ENCODE measurements at regions not wholly inside any gene's neighbourhood (a gene's known extent, or its start where the extent isn't known, plus 50 kb on each side); places are given as distances from the start of the nearest gene placed in this dataset.
A peak's percentile ranks its signal among the peaks of the same experiment; 100 is the strongest.

DNA sequence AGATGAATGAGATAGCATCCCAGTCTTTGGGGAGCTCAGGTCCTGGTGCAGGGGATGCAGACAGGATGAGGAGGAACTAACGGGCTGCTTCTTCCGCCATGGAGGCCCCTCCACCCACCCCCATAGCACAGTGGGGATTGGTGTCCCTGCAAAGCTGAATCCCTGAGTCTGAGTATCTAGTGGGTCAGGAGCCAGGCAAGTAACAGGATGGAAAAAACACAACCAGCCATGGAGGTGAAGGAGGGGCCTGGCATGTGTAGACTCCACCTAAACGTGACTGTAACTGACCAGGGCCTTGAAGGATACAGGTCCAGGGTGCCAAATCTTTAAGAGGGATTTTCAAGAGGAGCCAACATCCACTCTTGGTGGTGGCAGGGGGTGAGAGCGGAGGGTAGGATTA, 327.8 kb upstream of the MSX2 start:
- DNase-seq (ENCODE audit: low read depth in 4 of 4, low spot score in 2 of 4): no peak

DNA sequence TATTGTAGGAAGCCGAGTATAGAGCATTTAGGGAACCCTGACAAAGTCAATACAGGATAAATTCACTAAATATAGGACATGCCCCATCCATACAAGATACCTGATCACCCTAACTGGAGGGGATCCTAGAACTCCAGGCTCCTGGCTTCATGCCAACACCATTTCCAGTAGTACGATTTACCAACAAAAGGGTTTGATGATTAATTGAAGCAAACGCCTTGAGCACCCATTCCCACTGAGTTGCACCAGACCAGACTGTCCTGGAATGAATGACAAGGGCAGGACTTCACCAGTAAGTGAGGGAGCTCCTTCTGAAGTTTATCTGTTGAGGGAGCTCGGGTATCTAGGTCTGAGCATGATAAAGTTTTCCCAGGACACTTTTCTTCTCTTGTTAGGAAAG, 327.2 kb upstream of the MSX2 start:
- DNase-seq (ENCODE audit: low read depth in 4 of 4, low spot score in 2 of 4): no peak

DNA sequence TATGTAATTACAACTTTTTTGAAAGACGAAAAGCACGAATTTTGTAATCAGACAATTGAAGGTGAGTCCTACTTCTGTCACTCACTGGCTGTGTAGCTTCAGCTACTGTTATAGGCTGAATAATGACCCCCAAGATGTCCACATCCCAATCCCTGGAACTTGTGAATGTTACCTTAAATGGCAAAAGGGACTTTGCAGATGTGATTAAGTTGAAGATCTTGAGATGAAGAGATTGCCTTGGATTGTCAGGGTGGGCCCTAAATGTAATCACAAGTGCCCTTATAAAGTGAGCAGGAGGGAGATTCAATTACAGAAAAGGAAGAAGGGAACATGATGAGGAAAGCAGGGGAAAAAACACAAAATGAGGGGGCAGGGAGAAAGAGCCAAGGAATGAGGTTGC, 326.2 kb upstream of the MSX2 start:
- DNase-seq (ENCODE audit: low read depth in 4 of 4, low spot score in 2 of 4): no peak

DNA sequence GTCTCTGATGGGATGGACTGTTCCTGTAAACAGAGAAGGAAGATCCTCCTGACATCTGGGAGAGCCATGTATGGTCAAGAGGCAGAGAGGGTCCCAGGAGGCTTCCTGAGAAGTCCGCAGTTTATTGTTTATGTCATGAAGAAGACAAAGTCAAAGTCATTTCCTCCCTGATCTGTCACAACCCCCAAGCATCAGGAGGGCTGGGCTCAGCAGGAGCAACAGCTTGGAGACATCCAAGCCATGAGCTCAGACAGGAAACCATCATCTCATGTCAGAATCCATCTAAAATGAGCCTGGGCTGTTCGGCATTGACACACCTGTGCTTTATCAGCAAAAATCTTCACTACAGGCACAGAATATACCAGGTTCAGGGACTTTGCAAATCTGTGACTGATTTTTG, 325.0 kb upstream of the MSX2 start:
- DNase-seq (ENCODE audit: low read depth in 4 of 4, low spot score in 2 of 4): no peak

DNA sequence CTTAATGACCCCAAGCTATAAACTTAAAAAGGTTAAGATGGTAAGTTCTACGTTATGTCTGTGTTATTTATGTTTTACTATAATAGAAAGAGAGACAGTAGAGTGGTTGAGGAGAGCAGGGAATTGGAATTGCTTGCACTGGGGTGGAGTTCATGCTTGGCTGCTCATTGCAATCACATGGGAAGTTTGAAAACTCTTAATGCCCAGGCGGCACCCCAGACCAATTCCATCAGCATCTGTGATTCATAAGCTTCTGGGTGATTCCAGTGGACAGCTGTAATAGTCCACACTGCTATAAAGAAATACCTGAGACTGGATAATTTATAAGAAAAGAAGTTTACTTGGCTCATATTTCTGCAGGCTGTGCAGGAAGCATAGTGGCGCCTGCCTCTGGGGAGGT, 323.9 kb upstream of the MSX2 start:
- no peak for DNase-seq (ENCODE audit: low read depth in 4 of 4, low spot score in 2 of 4)

DNA sequence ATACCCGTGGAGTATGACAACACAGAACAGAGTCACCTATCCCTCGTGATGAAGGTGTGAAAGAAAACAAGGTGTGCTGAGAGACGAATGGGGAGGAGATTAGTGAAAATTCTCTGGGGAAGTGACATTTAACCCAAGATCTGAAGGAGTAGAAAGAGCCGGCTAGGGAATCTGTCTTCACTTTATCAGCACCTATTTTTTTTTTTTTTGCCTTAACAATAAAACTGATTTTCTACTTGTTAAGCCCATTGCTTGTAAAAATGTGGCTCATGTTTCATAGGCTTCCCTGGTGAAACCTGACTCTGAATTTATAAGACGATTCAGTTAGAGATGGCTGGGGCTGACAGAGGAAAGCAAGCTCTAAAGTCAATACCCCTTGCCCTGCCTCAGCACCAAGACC, 322.6 kb upstream of the MSX2 start:
- DNase-seq (ENCODE audit: low read depth in 4 of 4, low spot score in 2 of 4): no peak

DNA sequence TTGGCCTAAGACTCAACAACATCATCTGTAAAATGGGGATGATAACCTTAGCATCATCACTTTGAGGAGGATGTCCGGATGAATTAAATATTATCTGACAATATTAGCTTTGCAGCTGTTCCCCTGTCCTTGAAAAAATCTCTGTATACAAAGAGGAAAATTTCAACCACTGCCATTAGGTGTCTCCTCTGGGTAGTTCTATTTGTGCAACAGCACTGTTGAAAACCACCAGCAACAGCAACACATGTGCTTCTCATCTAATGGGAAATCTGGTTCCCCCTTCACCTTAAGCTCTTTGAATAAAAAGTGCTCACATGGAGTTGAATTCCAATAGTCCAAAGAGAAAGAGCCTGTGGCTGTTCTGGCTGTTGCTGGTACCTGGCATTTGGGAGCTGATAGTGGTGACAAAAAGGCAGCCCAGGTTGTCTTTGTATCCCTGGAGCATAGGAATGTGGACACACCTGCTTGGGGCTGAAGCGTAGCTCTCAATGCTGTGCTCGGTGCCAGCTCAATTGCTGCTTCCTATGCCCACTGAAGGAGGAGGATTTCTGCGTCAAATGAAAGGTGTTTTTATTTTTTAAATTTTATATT, 322.1 kb upstream of the MSX2 start:
- no peak for DNase-seq (ENCODE audit: low read depth in 4 of 4, low spot score in 2 of 4)

DNA sequence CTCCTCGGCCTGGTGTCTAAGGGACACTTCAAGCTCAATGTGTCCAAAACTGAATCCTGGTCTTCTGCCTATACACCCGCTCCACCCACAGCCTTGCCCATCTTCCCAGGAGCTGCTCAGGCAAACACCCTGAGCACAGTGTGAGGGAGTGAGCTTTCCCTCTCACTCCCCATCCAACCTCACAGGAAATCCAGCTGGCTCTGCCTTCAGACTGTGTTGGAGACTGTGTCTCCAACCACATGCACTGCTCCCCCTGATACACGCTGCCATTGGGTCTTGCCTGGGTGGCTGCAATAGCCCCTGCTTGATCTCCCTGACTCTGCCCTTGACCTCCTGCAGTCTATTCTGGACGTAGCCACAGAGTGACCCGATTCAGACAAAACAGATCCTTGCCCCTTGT, 319.5 kb upstream of the MSX2 start:
- DNase-seq (ENCODE audit: low read depth in 4 of 4, low spot score in 2 of 4): no peak

DNA sequence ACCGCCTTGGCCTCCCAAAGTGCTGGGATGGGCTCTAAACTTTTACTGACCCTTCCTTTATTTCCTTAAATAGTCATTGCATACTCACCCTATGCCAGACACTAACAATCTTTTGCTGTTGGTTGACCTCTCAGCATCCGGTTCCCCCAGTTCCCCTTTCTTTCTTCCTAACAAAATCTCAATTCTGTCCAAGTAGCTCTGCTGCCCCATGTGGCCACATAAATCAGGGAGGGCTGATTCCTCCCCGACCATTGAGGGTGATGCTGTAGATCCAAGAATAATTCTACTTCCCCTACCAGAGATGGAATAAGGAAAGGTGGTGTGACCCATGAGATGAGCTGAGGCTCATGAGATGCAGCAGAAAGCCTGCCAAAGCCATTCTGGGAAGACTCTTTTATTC, 315.3 kb upstream of the MSX2 start:
- DNase-seq (ENCODE audit: low read depth in 4 of 4, low spot score in 2 of 4): no peak

DNA sequence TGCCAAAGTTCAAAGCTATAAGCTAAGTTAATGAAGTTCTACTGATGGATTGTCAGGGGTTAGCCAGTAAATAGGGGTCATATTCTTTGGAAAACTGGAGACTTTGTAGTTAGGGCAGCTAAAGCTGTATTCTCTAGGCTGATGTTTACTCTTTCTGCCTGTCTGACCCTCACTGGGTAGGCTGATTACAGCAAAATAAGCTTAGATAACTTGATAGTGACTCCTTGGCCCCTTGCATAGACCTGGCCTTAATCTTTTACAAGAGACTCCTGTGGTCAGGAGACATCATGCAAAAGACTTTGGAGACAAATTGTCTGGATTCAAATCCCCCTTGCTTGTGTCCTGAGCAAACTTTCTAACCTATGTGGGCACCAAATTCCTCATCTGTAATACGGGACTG, 314.4 kb upstream of the MSX2 start:
- no peak for DNase-seq (ENCODE audit: low read depth in 4 of 4, low spot score in 2 of 4)

DNA sequence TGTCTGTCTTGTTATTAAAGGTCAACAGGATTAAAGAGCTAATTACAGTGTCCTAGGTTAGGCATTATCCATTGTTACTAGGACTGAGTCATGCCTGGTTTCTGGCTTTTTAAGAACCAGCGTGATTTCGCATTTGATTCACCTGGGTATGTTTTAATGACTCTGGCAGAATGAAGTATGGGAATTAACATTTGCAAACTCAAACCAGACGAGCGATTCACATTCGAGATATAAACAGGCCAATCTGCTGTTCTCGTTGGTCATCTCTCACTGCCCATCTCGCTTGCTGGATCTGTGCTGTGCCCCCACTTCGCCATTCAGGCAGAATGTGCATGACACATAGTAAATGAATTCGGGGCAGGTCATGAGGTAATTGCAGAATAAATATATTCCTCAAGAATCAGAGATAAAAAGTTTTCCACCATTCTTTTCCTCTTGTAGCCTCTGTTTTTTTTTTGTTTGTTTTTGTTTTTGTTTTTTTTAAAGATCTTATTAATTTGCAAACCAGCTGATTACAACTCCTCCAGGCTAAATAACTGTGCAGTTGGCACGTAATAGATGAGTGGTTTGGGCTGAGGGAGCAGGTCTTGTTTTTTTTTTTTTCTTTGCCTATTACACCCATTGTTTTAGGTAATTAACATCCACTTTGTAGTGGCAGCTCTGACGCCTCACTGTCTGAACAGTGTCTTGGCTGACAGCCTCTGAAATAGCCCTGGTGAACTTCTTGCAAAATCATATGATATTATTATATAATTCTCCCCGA, 313.5 kb upstream of the MSX2 start:
- DNase-seq (ENCODE audit: low read depth in 4 of 4, low spot score in 2 of 4): no peak

DNA sequence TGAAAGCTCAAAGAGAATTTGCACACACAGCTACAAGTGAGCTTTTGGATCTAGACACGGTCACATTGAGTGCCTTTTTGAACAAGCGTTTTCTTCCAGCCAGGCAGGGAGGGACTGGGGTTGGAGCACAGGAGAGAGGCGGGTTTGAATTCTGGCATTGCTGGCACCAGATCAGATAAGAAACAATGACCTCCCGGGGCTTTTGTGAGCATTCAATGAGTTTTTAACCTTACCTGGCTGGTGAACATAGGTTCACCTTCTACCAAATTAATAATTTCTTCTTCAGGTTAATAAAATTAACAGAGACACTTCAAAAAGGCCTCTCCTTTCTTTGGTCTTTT, 312.9 kb upstream of the MSX2 start:
- DNase-seq (ENCODE audit: low read depth in 4 of 4, low spot score in 2 of 4): no peak

DNA sequence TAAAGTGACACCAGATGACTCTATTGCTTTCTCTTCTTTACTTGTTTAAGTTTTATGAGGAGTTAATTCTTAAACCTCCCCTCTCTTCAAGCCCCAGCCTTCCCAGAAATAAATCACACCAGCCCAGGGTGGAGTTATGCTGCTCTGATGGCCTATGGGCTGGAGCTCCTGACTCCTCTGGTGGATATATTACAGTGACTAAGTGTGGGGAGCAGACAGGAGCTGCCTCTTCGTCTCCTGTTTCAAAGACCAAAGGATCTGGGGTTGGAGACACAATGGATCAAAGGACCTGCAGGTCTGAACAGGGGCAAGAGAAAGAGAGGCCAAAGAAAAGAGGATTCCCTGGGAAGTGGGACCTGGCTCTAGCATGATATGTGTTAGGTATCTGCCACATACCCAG, 312.0 kb upstream of the MSX2 start:
- peak in 1 of 4 donors; percentile 31 for DNase-seq (ENCODE audit: low read depth in 4 of 4, low spot score in 2 of 4)

DNA sequence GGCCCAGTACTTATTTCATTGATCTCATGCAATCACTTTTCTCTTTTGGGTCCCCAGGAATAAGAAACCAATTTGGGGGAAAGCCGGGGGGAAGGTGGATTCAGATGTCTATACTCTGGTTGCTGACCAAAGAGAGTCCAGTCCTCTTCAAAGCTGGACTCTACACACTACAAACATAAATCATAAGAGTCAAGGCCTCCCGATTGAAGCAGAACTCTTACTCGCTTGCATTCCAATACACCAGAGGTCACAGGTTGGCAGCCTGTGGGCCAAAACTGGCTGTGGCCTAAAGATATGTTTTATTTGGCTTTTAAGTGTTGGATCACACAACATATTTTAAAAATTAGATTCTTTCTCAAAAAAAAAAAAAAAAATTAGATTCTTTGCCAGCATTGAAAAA, 311.4 kb upstream of the MSX2 start:
- DNase-seq (ENCODE audit: low read depth in 4 of 4, low spot score in 2 of 4): no peak

DNA sequence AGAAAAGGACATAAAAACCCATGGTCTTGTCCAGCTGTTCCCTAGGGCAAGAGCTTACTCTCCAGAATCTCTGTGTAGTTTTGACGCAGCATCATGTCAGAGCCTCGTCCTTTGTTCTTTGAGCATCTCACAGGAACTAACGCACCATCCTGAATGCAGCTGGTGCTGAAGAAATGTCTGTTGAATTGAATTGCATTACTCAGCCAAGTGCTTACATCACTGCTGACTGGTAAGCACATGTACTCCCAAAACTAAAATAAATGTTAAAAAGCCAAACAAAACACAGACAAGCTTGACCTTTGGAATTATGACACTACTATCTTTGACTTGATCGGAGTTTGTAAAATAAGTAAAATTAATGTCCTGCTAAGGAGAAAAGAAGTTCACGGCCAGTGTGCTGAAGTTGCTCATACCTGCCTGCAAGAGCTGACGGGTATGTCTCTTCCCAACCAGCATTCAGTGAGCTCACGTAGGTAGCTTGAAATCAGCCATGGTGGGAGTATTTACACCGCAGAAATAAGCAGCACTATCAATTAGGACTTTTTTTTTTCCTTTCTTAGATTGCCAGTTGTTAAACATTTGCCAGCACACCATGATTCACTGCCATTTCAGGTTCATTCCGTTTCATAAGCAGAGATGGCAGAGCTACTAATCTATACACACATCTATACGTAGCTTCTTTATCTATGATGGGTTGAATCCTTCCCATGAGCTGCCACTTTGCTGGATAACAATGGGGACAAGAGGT, 310.6 kb upstream of the MSX2 start:
- DNase-seq (ENCODE audit: low read depth in 4 of 4, low spot score in 2 of 4): no peak

DNA sequence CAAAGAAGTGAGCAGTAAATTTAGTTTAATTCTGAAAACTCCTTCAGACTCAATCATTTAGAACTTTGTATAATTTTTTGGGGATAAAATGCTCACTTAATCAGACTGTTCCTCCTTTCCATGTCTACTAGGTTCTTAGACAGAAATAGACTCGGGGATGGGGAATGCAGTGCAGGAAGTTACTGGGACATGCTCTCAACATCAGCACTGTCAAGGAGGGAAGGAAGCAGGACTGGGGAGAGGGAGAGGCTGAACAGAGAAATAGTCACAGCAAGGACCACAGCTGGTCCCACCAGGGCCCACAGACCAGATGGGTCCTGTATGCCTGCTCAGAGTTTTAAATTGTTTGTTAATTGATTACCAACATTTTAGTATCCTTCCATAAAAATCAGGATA, 310.1 kb upstream of the MSX2 start:
- no peak for DNase-seq (ENCODE audit: low read depth in 4 of 4, low spot score in 2 of 4)

DNA sequence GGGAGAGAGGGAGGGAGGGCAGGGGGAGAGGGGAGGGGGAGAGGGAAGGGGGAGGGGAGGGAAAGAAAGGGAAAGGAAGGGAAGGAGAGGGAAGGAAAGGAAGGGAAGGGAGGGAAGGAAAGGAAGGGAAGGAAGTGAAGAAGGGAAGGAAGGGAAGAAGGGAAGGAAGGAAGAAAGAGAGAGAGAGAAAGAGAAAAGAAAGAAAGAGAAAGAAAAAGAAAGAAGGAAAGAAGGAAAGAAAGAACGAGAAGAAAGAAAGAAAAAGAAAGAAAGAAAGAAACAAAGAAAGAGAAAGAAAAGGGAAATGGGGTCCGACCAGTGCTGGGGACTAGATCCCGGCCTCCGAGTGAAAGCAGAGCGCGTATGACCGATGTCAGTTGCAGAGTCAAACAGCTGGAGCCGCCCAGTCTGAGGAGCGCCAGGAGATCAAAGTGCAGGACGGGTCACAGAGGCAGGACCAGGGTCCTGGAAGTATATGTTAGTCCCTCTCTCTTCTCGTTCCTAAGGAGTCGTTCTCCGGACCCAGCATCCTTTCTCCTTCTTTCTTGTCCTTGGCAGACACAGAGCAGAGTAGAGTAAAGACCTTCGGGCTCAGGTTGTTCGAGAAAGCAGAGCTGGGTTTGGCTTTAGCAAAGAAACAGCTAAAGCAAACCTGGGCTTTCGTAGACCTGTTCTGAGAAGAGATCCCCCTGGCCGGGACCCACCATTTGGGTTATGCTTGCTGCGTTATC, 305.4 kb upstream of the MSX2 start:
- peak in 3 of 4 donors; percentile 9 to 66 (median 18) for DNase-seq (ENCODE audit: low read depth in 4 of 4, low spot score in 2 of 4)

DNA sequence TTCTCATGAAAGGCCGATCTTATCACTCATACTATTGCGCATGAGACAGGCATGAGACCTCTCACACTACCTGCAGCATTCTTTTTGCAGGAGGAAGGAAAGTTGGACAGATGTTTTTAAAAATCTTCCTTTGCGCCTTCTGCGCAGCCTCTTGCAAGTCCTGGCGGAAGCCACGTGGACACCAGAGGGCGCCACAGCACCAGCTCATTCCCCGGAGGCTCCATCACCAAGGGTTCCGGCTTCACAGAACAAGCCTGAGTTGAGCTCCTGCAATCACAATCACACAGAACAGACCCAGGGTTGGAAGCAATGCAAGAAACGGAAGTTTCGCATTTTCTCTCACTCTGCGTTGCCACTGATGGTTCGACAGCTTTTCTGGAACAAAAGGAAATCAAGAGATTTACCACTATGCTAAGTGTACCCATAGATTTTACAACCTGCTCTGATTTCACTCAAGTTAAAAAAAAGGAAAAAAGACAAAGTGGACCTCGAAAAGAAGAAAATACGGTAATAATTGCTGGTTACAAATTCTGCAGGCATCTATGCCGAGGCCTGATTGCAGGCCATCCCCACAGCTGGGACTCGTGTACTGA, 304.7 kb upstream of the MSX2 start:
- peak; percentile 69 to 86 (median 80) for DNase-seq (ENCODE audit: low read depth in 4 of 4, low spot score in 2 of 4)

DNA sequence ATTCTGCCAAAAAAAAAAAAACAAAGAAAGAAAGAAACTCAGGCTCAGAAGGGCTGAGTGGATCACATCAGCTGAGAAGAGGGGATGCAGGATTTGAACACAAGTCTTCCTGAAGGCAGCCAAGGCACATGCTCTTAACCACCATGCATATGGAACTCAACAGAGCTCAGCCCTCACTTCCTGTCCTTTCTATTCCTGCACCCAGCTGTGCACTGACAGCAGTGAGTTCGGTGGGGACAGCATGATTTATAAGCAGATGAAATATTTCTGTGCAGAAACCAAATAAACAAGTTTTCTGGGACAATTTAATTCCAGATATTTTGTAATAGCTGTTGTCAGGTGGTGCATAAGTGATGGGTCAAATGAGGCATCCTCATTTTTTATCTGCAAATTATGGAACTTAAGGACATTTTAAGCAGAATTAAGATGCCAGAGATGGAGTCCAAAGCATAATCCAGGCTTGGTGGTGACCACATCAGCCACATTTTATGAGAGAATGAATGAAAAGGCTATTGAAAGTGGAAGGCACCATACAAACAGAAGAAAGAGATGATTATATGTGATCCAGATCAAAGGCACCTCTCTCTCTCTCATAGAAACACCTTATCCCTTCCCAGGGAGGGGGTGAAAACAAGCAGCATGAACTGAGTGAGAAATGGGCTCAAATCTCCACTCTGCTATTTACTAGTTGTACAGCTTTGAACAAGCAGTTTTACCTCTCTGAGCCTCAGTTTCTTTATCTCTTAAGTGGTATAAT, 303.6 kb upstream of the MSX2 start:
- no peak for DNase-seq (ENCODE audit: low read depth in 4 of 4, low spot score in 2 of 4)

DNA sequence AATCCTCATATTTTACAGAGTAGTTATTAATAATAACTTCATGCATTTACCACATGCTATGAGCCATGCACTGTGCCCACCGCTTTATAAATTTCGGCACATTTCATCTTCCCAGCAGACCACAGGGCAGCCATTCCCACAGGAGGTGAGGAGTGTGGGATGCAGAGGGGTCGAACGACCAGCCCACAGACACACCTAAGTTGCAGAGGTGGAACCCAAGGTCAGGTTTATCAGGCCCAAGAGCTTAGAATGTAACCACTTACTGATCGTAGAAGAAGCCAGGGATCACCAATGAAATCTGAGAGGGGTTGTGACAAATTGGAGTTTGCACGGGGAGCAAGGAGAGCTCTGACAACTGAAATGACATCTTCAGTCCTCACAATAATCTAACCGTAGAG, 303.0 kb upstream of the MSX2 start:
- DNase-seq (ENCODE audit: low read depth in 4 of 4, low spot score in 2 of 4): no peak

All from left renal cortex interstitium (tissue), 4 donors.